Nephron progenitor cell (in vitro differentiated cells): ENCODE measurements at regions not wholly inside any gene's neighbourhood (a gene's known extent, or its start where the extent isn't known, plus 50 kb on each side); places are given as distances from the start of the nearest gene placed in this dataset.

Experiments used
- DNase-seq: peaks from one replicate; pipeline ENCODE4 v3.0.0; 2021
- H3K27ac Mint-ChIP-seq: 2 replicates; pipeline ENCODE4 v1.8.0; 2021; ENCODE audit warnings: mild to moderate bottlenecking, moderate library complexity, mixed read lengths
- H3K27me3 Mint-ChIP-seq: 2 replicates; pipeline ENCODE4 v1.8.0; 2021; ENCODE audit warnings: mild to moderate bottlenecking, low read depth, mixed read lengths; ENCODE audit not compliant: poor library complexity
- H3K36me3 Mint-ChIP-seq: 2 replicates; pipeline ENCODE4 v1.8.0; 2021; ENCODE audit warnings: low read depth, mixed read lengths
- H3K4me1 Mint-ChIP-seq: 2 replicates; pipeline ENCODE4 v1.8.0; 2021; ENCODE audit warnings: mixed read lengths
- H3K4me3 Mint-ChIP-seq: 2 replicates; pipeline ENCODE4 v1.8.0; 2021; ENCODE audit warnings: mild to moderate bottlenecking, moderate library complexity, mixed read lengths
- H3K9me3 Mint-ChIP-seq: 2 replicates; pipeline ENCODE4 v1.8.0; 2021; ENCODE audit warnings: mild to moderate bottlenecking, moderate library complexity, mixed read lengths
- CTCF ChIP-seq: fragments of 200-600 bp; sonication (generic); IDR thresholded peaks from 2 replicates; pipeline ENCODE4 v1.5.0; 2021; ENCODE audit warnings: antibody characterized with exemption

- DNase-seq, result no peak
- H3K4me1 Mint-ChIP-seq, result no peaks in the 10 kb centered on the region
- H3K36me3 Mint-ChIP-seq, result no peaks in the 10 kb centered on the region
- no peak overlapping the region for H3K4me3 Mint-ChIP-seq
- no peaks in the 10 kb centered on the region for H3K9me3 Mint-ChIP-seq
- peaks cover 4% of the 10 kb centered on the region for H3K27me3 Mint-ChIP-seq
- no peak for TF ChIP-seq CTCF
- no peak overlapping the region for H3K27ac Mint-ChIP-seq
Measured at GRCh38 chr5:156245895-156246294, 81.1 kb upstream of the SGCD start.

- Mint-ChIP-seq H3K27ac (no peak overlapping the region), H3K27me3 (peaks cover 4% of the 10 kb centered on the region), H3K4me1 (no peaks in the 10 kb centered on the region), H3K36me3 (no peaks in the 10 kb centered on the region), H3K4me3 (no peak overlapping the region), H3K9me3 (no peaks in the 10 kb centered on the region)
- no peak for TF ChIP-seq CTCF
- DNase-seq, result no peak
Measured at GRCh38 chr5:156251076-156251475, 75.9 kb upstream of the SGCD start.

GRCh38 chr5:156253130-156253529, 73.8 kb upstream of the SGCD start:
- H3K4me1 Mint-ChIP-seq, result no peaks in the 10 kb centered on the region
- no peaks in the 10 kb centered on the region for H3K27me3 Mint-ChIP-seq
- H3K36me3 Mint-ChIP-seq, result no peaks in the 10 kb centered on the region
- H3K4me3 Mint-ChIP-seq, result no peak overlapping the region
- H3K9me3 Mint-ChIP-seq, result no peaks in the 10 kb centered on the region
- TF ChIP-seq CTCF, result no peak
- no peak overlapping the region for H3K27ac Mint-ChIP-seq
- no peak for DNase-seq

- Mint-ChIP-seq H3K9me3 (no peaks in the 10 kb centered on the region), H3K4me3 (no peak overlapping the region), H3K27ac (no peak overlapping the region), H3K4me1 (no peaks in the 10 kb centered on the region), H3K27me3 (no peaks in the 10 kb centered on the region), H3K36me3 (no peaks in the 10 kb centered on the region)
- no peak for TF ChIP-seq CTCF
- DNase-seq, result no peak
Measured at GRCh38 chr5:156254196-156254595, 72.8 kb upstream of the SGCD start.

GRCh38 chr5:156256642-156257041, 70.3 kb upstream of the SGCD start:
- Mint-ChIP-seq H3K4me1 (no peaks in the 10 kb centered on the region), H3K27me3 (no peaks in the 10 kb centered on the region), H3K27ac (no peak overlapping the region), H3K9me3 (no peaks in the 10 kb centered on the region), H3K4me3 (no peak overlapping the region), H3K36me3 (no peaks in the 10 kb centered on the region)
- DNase-seq, result no peak
- no peak for TF ChIP-seq CTCF

GRCh38 chr5:156258934-156259333, 68.0 kb upstream of the SGCD start:
- Mint-ChIP-seq H3K27ac (no peak overlapping the region), H3K4me1 (no peaks in the 10 kb centered on the region), H3K4me3 (no peak overlapping the region), H3K27me3 (no peaks in the 10 kb centered on the region), H3K9me3 (no peaks in the 10 kb centered on the region), H3K36me3 (no peaks in the 10 kb centered on the region)
- DNase-seq, result no peak
- TF ChIP-seq CTCF, result no peak
